GM19328 (cell line): ENCODE measurements at regions not wholly inside any gene's neighbourhood (a gene's known extent, or its start where the extent isn't known, plus 50 kb on each side); places are given as distances from the start of the nearest gene placed in this dataset.

Experiments used
- ATAC-seq: cut with Tn5 transposase; IDR thresholded peaks from one replicate; pipeline ENCODE4 v1.9.1; 2021; ENCODE audit warnings: mild to moderate bottlenecking, moderate library complexity; ENCODE audit not compliant: unreplicated experiment

DNA sequence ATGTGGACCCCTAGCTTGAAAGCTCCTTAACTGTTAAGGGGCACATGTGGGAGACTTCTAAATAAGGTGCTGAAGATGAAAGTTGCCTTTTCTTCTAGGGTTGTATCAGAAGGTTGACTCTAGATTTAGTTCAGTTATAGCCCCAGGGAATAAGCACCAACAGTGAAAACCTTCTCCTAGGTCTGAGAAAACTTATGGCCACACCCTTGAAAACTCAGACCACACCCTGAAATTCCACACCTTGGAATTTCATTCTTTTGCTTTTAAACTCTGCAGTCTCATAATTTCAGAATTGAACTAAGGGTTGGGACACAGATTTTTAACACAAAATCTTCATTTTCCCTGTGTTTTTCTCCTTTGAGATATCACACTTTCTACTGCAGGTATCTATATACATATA is 355.8 kb upstream of the IL12A start:
- no peak for ATAC-seq

DNA sequence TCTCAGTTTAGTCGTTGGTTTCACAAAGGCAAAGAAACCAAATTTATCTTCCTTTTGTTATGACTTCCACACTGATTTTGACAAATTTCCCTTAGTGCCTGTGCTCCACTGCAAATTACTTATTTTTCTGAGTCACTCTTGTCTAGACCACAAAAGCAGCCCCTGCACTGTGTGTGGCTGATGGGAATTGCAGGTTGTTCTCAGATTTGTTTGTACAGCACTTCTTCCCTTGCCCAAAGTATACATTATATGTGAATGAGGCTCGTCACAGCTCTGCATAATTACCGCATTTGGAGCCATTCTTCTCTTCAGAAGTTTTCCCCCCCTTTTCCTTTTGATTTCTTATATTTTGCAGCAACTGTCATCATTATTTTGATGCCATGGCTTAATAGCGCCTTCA is 354.2 kb upstream of the IL12A start:
- no peak for ATAC-seq

DNA sequence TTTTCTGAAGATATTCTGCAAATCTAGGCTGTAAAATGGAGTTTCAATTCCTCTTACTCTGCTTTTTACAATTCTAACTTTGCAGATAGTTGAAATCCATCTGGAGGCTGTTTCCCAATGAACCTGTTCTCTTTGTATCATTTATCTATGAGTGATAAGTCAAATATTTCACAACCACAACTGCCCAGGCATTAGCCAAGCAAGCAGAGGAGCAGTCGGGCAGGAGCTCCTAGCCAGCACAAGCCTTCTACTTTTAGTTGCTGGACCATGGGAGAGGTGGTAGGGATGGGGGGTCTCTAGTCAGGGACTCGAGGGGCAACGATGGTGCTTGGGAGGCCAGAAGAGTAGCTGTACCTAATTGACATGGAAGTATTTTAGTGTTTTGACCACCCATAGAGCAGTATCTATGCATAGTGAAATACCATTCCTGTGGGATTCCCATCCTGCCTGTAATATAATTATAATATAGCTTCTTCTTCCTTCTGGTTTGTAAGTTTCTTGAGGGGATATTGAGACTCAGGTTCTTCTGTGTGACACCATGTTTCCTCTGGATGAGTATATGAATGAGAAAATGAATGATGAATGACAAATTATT is 353.5 kb upstream of the IL12A start:
- no peak for ATAC-seq

DNA sequence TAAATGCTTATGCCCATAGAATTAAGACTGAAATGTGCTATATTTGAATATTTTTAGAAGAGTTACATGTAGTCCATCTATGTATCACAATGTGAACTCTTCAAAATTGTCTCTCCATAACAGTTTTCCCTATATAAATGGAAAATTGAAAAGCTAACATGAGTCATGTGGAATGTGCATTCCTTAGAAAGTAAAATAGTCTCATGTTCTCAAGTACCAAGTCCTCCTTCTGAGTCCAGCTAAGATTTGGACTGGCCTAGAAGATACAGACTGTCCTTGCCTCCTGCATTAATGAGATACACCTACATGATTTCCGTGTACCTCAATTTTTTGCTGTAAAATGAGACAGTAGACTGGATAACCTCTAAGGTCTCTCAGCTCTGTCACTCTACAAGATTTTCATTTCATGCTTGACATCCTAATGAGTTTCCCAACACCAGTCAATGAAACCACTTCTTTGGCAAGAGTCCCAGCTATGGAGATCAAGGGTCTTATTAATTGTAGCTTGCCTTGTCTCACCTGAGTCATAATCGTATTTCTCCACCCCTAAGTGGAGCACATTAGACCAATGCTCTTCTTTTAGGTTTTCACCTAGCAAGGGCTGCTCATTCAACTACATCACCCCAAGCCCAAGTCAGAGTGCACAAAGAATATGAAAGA is 350.6 kb upstream of the IL12A start:
- no peak for ATAC-seq

DNA sequence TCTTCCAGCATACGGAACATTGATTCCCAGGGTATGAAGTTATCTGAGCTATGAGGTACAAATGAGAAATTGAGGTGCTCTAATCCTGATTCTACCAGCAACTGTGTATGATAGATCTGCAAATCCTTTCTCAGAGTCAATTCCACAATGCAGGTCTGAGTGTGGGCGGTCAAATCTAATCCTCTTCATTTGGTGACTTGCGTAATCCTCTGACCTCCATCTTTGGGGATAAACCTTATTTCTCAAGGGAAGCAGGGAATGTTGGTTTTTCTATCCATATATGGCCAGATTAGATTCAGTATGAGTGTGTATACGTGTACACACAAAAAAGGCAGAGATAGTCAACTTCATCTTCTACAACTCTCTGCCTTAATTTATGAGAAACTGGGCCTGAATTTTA is 348.4 kb upstream of the IL12A start:
- no peak for ATAC-seq

DNA sequence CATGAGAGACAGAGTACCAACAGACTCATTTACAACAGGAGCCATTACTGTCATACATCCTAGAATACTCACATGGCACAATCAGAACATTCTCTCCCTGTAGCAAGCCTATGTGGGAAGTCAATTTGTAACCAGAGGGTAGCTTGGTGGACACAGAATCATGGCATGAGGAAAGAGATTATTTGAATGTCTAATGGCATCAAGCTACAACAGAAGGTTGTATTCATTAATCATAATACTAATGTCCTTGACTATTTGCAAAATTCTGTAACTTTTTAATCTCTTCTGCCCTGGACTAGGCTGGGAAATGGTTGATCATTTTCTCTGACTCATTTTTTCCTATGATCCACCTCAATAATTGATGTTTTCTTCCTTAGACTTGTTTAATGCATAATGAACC is 345.2 kb upstream of the IL12A start:
- no peak for ATAC-seq

DNA sequence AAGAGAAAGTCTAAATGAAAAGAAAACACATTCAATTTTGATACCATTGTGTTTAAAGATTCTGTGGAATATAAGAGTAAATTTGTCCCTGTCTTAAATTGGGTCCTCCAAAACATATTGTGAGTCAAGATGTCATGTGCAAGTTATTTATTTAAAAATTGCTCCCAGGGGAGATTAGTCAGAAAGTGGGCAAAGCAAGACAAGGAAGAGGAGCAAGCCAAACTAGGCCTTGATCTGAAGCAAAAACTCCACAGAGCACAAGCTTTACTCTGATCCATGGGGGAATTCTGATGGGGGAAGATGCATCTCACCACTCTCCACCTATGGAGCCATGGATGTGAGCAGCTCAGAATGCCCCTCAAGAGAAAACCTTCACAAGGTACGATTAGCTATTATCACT is 342.8 kb upstream of the IL12A start:
- no peak for ATAC-seq

DNA sequence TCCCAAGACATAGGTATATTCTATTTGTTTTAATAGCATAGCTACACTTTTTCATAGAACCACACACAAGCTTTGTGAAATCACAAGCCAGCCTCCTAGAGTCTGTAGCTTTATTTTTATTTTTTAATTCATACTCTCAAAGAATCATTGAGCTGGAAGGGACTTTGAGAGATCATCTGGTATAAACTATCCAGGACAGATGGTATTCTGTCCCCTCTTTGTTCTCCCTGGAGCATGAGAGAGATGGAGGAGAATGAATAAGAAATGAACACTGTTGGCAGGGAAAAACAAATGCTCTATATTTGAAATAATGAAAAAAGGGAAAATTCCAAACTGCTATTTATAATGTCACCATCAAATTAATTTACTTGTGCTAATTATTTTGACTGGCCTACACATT is 338.7 kb upstream of the IL12A start:
- no peak for ATAC-seq

DNA sequence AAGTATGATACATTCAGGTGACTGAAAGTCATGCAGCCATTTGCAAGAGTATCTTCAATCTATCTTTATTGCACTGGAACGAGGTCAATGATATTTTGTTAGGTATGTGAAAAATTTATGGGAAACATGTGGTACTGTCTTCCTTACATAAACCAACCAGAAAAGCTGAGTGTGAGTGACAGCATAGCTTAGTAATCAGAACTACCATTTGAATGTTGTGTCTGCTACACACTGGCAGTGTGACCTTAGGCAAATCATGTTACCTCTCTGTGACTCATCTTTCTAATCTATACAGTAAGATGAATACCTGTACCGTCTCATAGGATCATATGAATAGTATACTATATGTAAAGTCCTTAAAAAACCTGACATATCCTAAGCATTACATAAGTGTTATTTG is 337.9 kb upstream of the IL12A start:
- ATAC-seq = no peak

DNA sequence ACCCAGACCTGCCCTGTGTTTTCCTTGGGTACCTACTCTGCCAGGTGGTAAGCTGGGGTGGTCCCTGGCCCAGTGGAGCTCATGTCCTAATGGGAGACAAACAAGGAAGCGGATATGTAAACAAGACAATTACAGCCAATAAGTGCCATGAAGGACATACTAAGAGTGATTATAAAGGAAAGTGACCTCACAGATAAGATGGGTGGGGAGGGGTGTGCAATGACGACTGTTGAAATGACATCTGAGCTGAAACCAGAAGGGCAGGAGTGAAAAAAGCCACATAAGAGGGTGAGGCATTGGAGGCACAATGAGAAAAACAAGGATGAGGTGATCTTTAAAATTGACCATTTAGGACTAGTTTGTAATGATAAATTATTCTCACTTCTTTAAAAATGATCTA is 336.2 kb upstream of the IL12A start:
- no peak for ATAC-seq

DNA sequence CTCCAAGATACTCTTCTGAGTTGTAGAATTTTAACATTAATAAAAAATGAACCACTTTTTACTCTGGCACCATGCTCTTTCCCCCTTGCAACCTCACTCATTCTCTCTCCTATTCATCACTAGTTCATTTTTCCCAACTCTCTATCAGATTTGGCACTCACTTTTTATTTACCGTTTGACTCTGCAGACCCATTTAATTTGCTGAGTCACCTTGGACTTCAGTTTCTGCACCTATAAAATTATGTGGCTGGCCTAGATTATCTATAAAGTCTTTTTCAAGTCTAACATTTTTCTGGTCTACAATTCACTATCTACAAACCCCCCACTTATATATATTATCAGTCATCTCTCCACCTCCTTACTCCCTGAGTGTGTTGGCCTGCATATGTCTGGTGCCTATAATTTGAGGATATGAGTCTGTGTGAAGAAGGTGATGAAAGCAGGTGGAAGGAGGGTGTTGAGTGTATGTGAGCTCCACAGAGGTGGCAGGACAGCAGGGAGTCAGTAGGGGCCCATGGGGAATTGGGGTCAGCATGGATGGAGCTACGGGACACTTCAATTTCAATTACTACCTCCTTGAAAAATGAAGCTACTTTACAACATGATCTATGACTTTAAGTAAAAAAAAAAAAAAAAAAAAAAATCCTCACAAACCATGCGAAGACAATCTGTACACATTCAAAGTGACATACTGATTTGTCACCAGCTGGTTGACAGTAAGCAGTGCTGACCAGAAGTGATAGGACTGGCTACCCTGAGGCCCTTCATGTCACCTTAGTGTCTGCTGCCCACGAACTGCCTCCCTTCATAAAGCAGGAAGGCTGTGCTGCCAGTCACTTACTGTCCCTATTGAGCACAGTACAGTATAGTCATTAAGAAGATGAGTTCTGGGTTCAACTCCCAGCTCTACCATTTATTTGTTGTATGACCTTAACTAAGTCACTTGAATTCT is 334.2 kb upstream of the IL12A start:
- ATAC-seq = no peak

DNA sequence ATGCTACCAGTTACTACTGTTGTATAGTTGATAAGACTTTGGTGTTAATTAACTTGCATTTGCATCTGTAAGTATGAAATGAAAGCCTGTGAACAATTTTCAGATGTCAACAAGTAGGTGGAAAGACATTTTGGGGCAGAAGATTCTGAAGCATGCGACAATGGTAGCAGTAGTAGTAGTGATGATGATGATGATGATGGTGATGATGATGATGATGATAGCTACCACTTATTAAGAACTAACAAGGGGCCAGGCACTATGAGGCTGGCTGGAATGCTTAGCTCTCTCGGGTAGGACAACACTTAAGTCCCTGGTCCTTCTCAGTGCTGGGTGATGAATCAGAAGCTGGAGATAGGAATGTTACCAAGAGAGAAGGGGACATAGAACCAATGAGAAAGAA is 333.4 kb upstream of the IL12A start:
- no peak for ATAC-seq

DNA sequence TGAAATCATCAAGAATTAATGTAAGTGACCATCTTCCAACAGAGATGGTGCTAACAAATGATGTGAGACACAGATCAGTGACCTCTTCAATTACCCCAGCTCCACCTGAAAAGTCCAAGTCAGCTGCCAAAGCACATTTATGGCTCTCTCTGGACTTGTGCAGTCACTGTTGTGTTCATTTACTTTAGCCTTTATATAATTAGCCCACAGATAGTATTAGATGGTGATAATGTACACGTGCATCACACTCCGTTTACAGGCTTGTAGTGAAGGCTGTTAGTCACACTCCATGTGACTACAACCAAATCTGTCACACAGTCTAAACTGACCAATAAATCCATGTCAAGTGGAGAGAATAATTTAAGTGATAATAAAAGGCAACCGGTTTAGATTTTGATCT is 331.5 kb upstream of the IL12A start:
- no peak for ATAC-seq

DNA sequence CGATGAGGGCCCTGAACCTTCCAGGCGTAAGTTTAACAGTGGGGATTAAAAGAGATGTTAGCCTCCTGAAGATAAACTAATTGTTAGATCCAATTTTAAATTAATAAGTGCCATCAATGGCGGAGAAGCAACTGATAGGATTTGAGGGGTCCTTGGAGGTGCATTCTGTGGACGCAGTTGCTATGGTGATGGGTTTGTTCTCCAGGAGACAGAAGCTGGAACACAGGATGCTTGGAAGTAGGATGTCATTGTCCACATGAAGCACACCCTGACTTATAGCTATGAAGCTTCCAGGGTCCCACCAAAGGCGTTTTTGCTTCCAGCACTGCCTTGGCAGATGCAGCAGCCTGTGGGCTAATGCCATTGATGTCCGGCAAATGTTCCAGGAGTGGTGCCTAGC is 331.0 kb upstream of the IL12A start:
- no peak for ATAC-seq

DNA sequence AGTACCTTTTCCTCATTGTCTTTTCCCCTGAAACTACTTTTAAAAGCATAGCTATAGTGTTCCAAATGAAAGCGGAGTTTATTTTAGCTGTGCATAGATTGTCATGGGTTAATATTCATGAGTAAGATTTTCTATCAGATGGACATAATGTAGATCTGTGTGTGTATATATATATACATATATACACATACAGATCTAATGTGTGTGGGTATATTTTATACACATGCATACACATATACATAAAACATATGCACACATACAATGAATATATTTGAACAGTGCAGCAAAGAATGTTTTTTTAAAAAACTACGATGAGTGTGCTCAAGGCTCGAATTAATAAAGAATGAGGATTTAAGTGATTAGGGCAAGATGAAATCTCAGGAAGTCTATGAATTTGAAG is 328.3 kb upstream of the IL12A start:
- no peak for ATAC-seq

DNA sequence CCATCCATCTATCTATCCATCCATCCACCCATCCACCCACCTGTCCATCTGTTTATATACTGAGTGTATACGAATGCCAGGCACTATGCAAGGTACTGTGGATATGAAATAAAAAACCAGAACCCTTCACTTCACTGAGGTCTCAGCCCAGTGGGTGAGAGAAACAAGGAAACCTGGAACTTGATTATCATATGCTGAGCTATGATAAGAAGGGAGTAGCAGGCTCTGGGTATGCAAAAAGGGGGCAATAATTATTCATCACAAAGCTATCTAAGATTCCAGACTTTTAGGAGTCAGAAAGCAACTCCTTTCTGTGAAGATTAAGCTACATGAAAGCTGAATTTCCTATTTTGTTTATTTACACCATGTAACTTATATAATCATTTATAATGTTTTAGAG is 327.7 kb upstream of the IL12A start:
- no peak for ATAC-seq

DNA sequence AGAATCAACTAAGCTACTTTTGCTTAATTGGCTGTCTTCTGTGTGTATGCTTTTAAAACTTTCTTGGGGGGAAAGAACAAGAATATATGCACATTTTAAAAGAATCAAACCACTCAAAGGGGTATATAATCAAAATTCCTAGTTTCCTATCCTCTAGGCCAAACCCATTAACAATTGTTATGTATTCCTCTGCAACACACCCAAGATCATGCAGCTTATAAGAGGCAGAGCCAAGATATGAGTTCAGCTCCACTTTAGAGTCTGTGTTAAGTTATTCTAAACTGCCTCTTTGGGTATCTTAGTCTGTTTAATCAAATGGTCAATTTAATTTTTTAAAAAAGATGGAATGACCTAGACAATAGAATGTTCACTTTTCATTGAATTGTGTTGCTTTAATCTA is 326.1 kb upstream of the IL12A start:
- no peak for ATAC-seq

DNA sequence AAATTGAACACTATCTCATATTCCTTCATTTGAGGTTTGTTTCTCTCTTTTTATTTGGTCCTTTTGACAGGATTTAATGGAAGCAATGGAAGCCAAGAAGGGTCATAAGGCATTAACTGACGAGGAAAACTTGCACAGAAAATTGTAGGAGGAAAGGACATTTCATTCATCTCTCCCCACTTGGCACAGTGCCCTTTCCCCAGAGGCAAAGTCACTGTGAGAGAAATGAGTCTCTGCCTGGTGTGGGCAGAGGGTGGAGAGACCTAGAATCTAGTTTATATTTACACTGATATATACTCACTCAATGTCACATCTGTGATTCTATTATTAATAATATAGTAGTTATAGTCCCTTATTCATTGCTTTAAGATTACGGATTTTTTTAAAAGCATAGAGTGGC is 324.6 kb upstream of the IL12A start:
- no peak for ATAC-seq

DNA sequence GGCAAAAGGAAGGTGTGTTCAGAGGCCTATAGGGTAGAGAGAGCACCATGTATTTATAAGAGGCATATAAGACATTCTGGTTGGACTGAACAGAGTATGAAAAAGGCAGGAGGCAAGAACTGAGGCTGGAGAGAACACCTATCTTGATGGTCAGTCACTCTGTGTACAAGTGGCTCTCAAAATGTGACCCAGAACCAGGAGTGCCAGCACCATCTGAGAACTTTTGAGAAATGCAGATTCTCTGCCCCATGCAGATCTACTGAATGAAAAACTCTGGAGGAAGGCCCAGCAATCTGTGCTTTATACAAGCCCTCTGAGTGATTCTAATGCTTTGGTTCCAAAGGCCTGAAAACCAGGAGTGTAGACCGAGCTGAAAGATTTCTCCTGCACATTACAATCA is 324.0 kb upstream of the IL12A start:
- no peak for ATAC-seq

DNA sequence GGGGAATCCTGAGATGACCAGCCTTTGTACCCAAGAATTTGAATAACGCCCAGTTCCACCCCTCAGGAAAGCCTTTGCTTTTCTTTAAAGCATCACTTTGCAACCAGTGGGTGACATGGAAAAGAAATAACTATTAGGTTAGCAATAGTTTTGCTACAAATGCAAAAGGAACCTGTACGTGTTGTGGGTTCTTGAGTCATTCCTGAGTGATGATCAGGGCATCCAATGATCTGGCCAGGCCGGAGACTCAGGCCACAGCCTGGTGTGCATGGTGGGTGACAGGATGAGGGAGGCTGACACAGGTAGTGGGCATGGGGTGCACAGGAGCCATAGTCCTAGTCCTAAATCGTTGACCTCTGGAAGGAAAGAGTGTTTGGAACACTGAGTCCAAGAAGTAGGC is 321.4 kb upstream of the IL12A start:
- ATAC-seq = no peak

DNA sequence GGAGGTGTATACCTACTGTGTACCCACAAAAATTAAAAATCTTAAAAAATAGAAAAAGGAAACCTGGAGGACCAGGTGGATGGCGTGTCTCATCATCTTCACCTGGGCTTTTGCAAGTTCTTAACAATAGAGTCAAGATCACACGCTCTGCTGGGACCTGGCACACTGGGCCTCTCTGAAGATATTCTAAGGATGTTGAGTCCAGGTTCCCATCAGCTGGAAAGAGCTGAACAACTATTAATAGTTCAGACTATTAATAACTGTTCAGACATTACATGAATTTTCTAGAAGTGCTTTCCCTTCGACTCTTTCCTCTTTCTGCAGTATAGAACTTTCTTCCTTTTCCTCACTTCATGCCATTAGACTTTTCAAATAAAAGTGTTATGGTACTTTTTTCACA is 320.2 kb upstream of the IL12A start:
- no peak for ATAC-seq

DNA sequence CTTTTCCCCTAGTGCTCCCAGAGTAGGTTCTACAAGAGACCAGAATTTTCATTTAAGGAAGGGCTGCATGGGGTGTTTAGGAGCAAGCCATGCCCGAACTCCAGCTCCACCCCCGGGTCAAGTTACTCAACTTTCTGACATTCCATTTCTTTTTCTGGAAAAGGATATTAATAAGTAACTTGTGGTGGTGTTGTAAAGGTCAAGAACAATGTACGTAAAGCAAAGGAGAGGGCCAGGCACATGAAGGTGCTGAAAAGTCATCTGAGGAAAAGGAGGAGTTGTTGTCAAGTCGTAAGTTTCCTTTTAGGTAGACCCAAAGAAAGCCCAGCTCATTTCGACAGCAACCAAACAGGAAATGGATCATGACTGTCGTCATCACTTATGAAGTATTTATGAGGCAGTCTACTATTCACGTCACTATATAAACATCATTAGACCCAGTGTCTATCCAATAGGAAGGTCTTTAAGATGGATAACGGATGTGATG is 319.6 kb upstream of the IL12A start:
- ATAC-seq = no peak
